BE2C (cell line): ENCODE measurements at regions not wholly inside any gene's neighbourhood (a gene's known extent, or its start where the extent isn't known, plus 50 kb on each side); places are given as distances from the start of the nearest gene placed in this dataset.
"Not testable (repeated sequence)": the region's sequence is repeated elsewhere in the genome, so short reads cannot be mapped to it uniquely, and the experiment has no call there.

Experiments used
- DNase-seq: peaks from one replicate; pipeline ENCODE4 v3.0.0-alpha.2; 2020
- H3K27me3 ChIP-seq: fragments of 250-450 bp; sonication (Bioruptor Pico); 2 replicates; pipeline ENCODE4 v1.5.1; 2020; ENCODE audit warnings: mild to moderate bottlenecking
- H3K36me3 ChIP-seq: fragments of 250-450 bp; sonication (Bioruptor Pico); 2 replicates; pipeline ENCODE4 v1.5.1; 2020; ENCODE audit warnings: mild to moderate bottlenecking
- H3K4me1 ChIP-seq: fragments of 250-450 bp; sonication (Bioruptor Pico); 2 replicates; pipeline ENCODE4 v1.5.1; 2020
- H3K4me3 ChIP-seq: 2 replicates; pipeline ENCODE4 v1.5.1; 2011; ENCODE audit warnings: low read depth, low read length
- H3K9me3 ChIP-seq: fragments of 250-450 bp; sonication (Bioruptor Pico); 2 replicates; pipeline ENCODE4 v1.5.1; 2020
- TF ChIP-seq, protein P1 (sequence below): IDR thresholded peaks from 2 replicates; pipeline ENCODE4 v1.5.1; 2012; ENCODE audit warnings: mild to moderate bottlenecking, low read depth, low read length

DNA sequence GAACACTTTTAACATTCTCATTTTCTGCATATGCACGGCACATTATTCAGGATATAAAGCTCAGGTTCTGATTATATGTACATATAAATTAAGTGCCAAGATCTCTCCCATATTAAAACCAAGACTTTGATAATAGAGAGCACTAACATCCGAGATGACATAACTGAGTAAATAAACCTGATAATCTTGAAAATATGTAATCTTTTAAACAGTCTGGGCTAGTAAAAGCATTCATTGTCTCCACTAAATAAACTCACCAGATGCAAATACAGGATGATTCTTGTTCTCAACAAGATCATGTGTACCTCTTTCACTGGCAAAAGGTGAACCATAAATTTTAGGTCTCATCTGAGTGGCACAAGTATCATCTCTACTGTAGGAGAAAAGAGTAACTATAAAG is 942.2 kb downstream of the TRAM1L1 start:
- H3K4me3 ChIP-seq = no peak overlapping the region
- no peaks in the 10 kb centered on the region for H3K4me1 ChIP-seq
- TF ChIP-seq, protein P1, sequence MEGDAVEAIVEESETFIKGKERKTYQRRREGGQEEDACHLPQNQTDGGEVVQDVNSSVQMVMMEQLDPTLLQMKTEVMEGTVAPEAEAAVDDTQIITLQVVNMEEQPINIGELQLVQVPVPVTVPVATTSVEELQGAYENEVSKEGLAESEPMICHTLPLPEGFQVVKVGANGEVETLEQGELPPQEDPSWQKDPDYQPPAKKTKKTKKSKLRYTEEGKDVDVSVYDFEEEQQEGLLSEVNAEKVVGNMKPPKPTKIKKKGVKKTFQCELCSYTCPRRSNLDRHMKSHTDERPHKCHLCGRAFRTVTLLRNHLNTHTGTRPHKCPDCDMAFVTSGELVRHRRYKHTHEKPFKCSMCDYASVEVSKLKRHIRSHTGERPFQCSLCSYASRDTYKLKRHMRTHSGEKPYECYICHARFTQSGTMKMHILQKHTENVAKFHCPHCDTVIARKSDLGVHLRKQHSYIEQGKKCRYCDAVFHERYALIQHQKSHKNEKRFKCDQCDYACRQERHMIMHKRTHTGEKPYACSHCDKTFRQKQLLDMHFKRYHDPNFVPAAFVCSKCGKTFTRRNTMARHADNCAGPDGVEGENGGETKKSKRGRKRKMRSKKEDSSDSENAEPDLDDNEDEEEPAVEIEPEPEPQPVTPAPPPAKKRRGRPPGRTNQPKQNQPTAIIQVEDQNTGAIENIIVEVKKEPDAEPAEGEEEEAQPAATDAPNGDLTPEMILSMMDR = no peak
- H3K36me3 ChIP-seq = no peaks in the 10 kb centered on the region
- peaks cover 4% of the 10 kb centered on the region; the same call in 1 of the 2 replicates for H3K27me3 ChIP-seq
- H3K9me3 ChIP-seq = no peaks in the 10 kb centered on the region
- DNase-seq = no peak

DNA sequence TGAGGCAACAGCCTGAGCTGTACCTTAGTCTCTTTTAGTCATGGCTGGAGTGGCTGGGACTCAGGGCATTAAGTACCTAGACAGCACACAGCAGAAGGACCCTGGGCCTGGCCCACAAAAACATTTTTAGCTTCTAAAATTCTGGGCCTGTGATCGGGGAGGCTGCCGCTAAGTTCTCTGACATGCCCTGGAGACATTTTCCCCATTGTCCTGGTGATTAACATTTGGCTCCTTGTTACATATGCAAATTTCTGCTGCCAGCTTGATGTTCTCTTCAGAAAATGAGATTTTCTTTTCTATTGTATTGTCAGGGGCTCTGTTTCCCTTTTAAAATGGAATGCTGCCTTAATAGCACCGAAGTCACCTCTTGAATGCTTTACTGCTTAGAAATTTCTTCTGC is 952.4 kb downstream of the TRAM1L1 start:
- H3K4me3 ChIP-seq = no peak overlapping the region
- no peak for DNase-seq
- no peaks in the 10 kb centered on the region for H3K4me1 ChIP-seq
- TF ChIP-seq, protein P1 = no peak
- no peaks in the 10 kb centered on the region for H3K27me3 ChIP-seq
- H3K36me3 ChIP-seq = no peaks in the 10 kb centered on the region
- H3K9me3 ChIP-seq = no peaks in the 10 kb centered on the region

DNA sequence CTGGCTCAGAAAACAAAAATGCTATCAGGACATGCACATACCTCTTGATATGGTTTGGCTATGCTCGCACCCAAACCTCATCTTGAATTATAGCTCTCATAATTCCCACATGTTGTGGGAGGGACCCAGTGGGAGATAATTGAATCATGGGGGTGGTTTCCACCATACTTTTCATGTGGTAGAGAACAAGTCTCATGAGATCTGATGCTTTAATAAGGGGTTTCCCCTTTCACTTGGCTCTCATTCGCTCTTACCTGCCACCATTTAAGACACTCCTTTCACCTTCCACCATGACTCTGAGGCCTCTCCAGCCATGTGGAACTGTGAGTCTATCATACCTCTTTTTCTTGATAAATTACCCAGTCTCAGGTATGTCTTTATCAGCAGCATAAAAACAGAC is 958.6 kb downstream of the TRAM1L1 start:
- TF ChIP-seq, protein P1 = no peak
- no peaks in the 10 kb centered on the region for H3K4me1 ChIP-seq
- H3K9me3 ChIP-seq = no peaks in the 10 kb centered on the region
- H3K4me3 ChIP-seq = no peak overlapping the region
- no peak for DNase-seq
- H3K36me3 ChIP-seq = no peaks in the 10 kb centered on the region
- no peaks in the 10 kb centered on the region; the same call in 1 of the 2 replicates for H3K27me3 ChIP-seq

DNA sequence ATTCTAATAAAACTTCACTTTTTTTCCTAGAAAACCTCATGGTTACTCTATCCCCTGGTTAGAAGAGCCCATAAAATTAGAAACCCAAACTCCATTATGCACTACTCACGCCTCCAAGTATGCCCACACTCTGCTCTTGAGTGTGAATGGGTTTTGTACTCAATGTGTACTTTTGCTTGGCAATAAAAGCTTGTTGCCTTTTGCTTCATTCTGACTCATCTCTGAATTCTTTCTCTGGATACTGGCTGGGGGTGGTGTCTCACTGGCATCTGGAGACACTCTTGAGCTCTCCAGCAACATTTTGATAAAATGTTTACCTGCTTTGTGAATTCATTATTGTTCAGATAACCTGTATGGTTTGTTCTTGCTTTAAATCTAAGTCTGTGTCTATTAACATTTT is 963.3 kb downstream of the TRAM1L1 start:
- TF ChIP-seq, protein P1 = no peak
- H3K36me3 ChIP-seq = no peaks in the 10 kb centered on the region
- DNase-seq = no peak
- no peak overlapping the region for H3K4me3 ChIP-seq
- no peaks in the 10 kb centered on the region; the same call in 1 of the 2 replicates for H3K27me3 ChIP-seq
- H3K4me1 ChIP-seq = no peaks in the 10 kb centered on the region
- H3K9me3 ChIP-seq = no peaks in the 10 kb centered on the region

DNA sequence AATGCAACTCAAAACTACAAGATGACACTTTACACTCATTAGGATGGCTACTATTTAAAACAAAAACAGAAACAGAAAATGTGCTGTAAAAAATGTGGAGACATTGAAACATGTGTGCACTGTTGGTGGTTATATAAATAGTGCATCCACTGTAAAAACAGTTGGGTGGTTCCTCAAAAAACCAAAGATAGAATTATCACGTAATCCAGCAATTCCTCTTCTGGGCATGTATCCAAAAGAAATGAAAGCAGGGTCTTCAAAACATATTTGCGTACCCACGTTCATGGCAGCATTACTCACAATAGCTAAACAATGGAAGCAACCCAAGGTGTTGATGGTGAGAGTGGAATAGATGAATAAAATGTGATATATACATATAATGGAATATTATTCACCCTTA is 967.2 kb downstream of the TRAM1L1 start:
- Histone ChIP-seq H3K9me3 (no peaks in the 10 kb centered on the region), H3K4me1 (no peaks in the 10 kb centered on the region), H3K36me3 (no peaks in the 10 kb centered on the region), H3K4me3 (no peak overlapping the region), H3K27me3 (no peaks in the 10 kb centered on the region)
- TF ChIP-seq, protein P1 = no peak
- no peak for DNase-seq

DNA sequence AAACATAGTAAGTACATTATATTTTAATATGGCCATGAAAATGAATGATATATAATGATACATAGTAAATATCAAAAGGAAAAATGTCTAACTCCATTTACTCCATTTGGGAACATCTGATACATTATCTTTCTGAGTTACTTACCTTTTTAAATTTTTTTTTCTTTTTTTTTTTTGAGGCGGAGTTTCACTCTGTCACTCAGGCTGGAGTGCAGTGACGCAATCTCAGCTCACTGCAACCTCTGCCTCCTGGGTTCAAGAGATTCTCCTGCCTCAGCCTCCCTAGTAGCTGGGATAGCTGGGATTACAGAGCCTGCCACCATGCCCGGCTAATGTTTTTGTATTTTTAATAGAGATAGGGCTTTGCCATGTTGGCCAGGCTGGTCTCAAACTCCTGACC is 972.5 kb downstream of the TRAM1L1 start:
- H3K4me3 ChIP-seq, H3K27me3 ChIP-seq, DNase-seq, H3K4me1 ChIP-seq, H3K9me3 ChIP-seq, H3K36me3 ChIP-seq: not testable (repeated sequence)

DNA sequence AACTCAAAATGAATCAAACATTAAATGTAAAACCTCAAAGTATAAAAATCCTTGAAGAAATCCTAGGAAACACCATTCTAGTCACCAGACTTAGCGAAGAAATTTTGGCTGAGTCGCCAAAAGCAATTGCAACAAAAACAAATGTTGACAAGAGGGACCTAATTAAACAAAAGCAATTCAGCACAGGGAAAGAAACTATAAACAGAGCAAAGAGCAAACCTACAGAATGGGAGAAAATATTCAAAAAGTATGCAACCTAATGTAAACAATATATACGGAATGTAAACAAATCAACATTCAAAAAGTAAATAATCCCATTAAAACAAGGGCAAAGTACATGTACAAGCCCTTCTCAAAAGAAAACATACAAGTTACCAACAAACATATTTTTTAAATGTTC is 974.7 kb downstream of the TRAM1L1 start:
- TF ChIP-seq, protein P1 = no peak
- no peak for DNase-seq
- no peaks in the 10 kb centered on the region for H3K9me3 ChIP-seq
- H3K4me3 ChIP-seq = no peak overlapping the region
- no peaks in the 10 kb centered on the region for H3K4me1 ChIP-seq
- no peaks in the 10 kb centered on the region for H3K27me3 ChIP-seq
- no peaks in the 10 kb centered on the region for H3K36me3 ChIP-seq
